ENCODE measurements at regions not wholly inside any gene's neighbourhood (a gene's known extent, or its start where the extent isn't known, plus 50 kb on each side); places are given as distances from the start of the nearest gene placed in this dataset.

GRCh38 chr13:32905063-32905863 is 111.0 kb upstream of the KL start:
- no peak for TF ChIP-seq CTCF (IDR thresholded peaks at IDR 0.05)
- TF ChIP-seq POLR2A (IDR thresholded peaks at IDR 0.05) = no peak
- TF ChIP-seq POLR2AphosphoS5 (IDR thresholded peaks at IDR 0.05) = no peak

Data from prostate gland (tissue), 2 donors.